H7 (cell line): ENCODE measurements at regions not wholly inside any gene's neighbourhood (a gene's known extent, or its start where the extent isn't known, plus 50 kb on each side); places are given as distances from the start of the nearest gene placed in this dataset.

ENCODE experiments used
- DNase-seq: peaks from one replicate; pipeline ENCODE4 v3.0.0; 2012
- H3K27me3 ChIP-seq: 2 replicates; pipeline ENCODE4 v1.6.0; 2011; ENCODE audit warnings: mild to moderate bottlenecking, low read length; ENCODE audit not compliant: control insufficient read depth, insufficient read depth
- H3K36me3 ChIP-seq: replicated peaks from 2 replicates; pipeline ENCODE4 v1.5.1; 2011; ENCODE audit warnings: low read length; ENCODE audit not compliant: control insufficient read depth, insufficient read depth
- H3K4me3 ChIP-seq: 2 replicates; pipeline ENCODE4 v1.5.1; 2011; ENCODE audit warnings: low read depth, mild to moderate bottlenecking, control low read depth, low read length, moderate library complexity; ENCODE audit not compliant: insufficient read depth

GRCh38 chr5:135233477-135233876, 165.6 kb downstream of the MACROH2A1 start:
- no peak for DNase-seq
- H3K4me3 ChIP-seq = no peak overlapping the region
- no peaks in the 10 kb centered on the region for H3K36me3 ChIP-seq
- no peaks in the 10 kb centered on the region for H3K27me3 ChIP-seq

GRCh38 chr5:135232958-135233357, 166.1 kb downstream of the MACROH2A1 start:
- no peaks in the 10 kb centered on the region for H3K27me3 ChIP-seq
- no peaks in the 10 kb centered on the region for H3K36me3 ChIP-seq

GRCh38 chr5:135231289-135231688, 167.7 kb downstream of the MACROH2A1 start:
- no peaks in the 10 kb centered on the region; the same call in 1 of the 2 replicates for H3K27me3 ChIP-seq
- no peaks in the 10 kb centered on the region for H3K36me3 ChIP-seq
- no peak overlapping the region for H3K4me3 ChIP-seq
- DNase-seq = no peak

More at GRCh38 chr5:135232958-135233357, 166.1 kb downstream of the MACROH2A1 start:
- no peak for DNase-seq
- no peak overlapping the region for H3K4me3 ChIP-seq

GRCh38 chr5:135230251-135230925, 168.6 kb downstream of the MACROH2A1 start:
- H3K27me3 ChIP-seq = no peaks in the 10 kb centered on the region; the same call in 1 of the 2 replicates
- H3K4me3 ChIP-seq = no peak overlapping the region
- H3K36me3 ChIP-seq = no peaks in the 10 kb centered on the region
- DNase-seq = no peak

- Histone ChIP-seq H3K27me3 (no peaks in the 10 kb centered on the region; the same call in 1 of the 2 replicates), H3K4me3 (no peak overlapping the region), H3K36me3 (no peaks in the 10 kb centered on the region)
- no peak for DNase-seq
These were observed 169.3 kb downstream of the MACROH2A1 start for GRCh38 chr5:135229679-135230132.

- Histone ChIP-seq H3K36me3 (no peaks in the 10 kb centered on the region), H3K27me3 (peaks cover 2% of the 10 kb centered on the region; the same call in 1 of the 2 replicates), H3K4me3 (no peak overlapping the region)
- DNase-seq = no peak
These were observed 169.9 kb downstream of the MACROH2A1 start for GRCh38 chr5:135229122-135229521.

GRCh38 chr5:135228222-135228621, 170.8 kb downstream of the MACROH2A1 start:
- Histone ChIP-seq H3K27me3 (peaks cover 2% of the 10 kb centered on the region; the same call in 1 of the 2 replicates), H3K4me3 (no peak overlapping the region), H3K36me3 (no peaks in the 10 kb centered on the region)
- no peak for DNase-seq

- no peak for DNase-seq
- Histone ChIP-seq H3K4me3 (no peak overlapping the region), H3K36me3 (no peaks in the 10 kb centered on the region), H3K27me3 (peaks cover 2% of the 10 kb centered on the region; the same call in 1 of the 2 replicates)
These were observed 171.7 kb downstream of the MACROH2A1 start for GRCh38 chr5:135227064-135228022.

- DNase-seq = no peak
- Histone ChIP-seq H3K4me3 (no peak overlapping the region), H3K27me3 (peaks cover 2% of the 10 kb centered on the region; the same call in 1 of the 2 replicates), H3K36me3 (no peaks in the 10 kb centered on the region)
These were observed 173.0 kb downstream of the MACROH2A1 start for GRCh38 chr5:135225856-135226560.

- H3K4me3 ChIP-seq = no peak overlapping the region
- no peaks in the 10 kb centered on the region for H3K36me3 ChIP-seq
- H3K27me3 ChIP-seq = peaks cover 2% of the 10 kb centered on the region; the same call in 1 of the 2 replicates
- no peak for DNase-seq
These were observed 175.0 kb downstream of the MACROH2A1 start for GRCh38 chr5:135223891-135224625.

- DNase-seq = no peak
- Histone ChIP-seq H3K27me3 (peaks cover 2% of the 10 kb centered on the region; the same call in 1 of the 2 replicates), H3K36me3 (no peaks in the 10 kb centered on the region), H3K4me3 (no peak overlapping the region)
These were observed 175.6 kb downstream of the MACROH2A1 start for GRCh38 chr5:135223404-135223803.

- H3K4me3 ChIP-seq = no peak overlapping the region
- DNase-seq = no peak
- peaks cover 2% of the 10 kb centered on the region; the same call in 1 of the 2 replicates for H3K27me3 ChIP-seq
These were observed 176.3 kb downstream of the MACROH2A1 start for GRCh38 chr5:135222771-135223170.

GRCh38 chr5:135222171-135222681, 176.8 kb downstream of the MACROH2A1 start:
- no peak overlapping the region for H3K4me3 ChIP-seq
- no peak for DNase-seq
- H3K27me3 ChIP-seq = peaks cover 2% of the 10 kb centered on the region; the same call in 1 of the 2 replicates
- no peaks in the 10 kb centered on the region for H3K36me3 ChIP-seq

More at GRCh38 chr5:135222771-135223170, 176.3 kb downstream of the MACROH2A1 start:
- H3K36me3 ChIP-seq = no peaks in the 10 kb centered on the region
